GM10266 (cell line): ENCODE measurements at regions not wholly inside any gene's neighbourhood (a gene's known extent, or its start where the extent isn't known, plus 50 kb on each side); places are given as distances from the start of the nearest gene placed in this dataset.

Experiments
- DNase-seq: peaks from one replicate; pipeline ENCODE4 v3.0.0; 2012; ENCODE audit errors: extremely low spot score
- TF ChIP-seq, protein P1 (sequence below): IDR thresholded peaks from 2 replicates; pipeline ENCODE4 v1.5.1; 2012; ENCODE audit warnings: mild to moderate bottlenecking, low read depth; ENCODE audit not compliant: control insufficient read depth, insufficient read depth; ENCODE audit errors: missing control alignments

DNA sequence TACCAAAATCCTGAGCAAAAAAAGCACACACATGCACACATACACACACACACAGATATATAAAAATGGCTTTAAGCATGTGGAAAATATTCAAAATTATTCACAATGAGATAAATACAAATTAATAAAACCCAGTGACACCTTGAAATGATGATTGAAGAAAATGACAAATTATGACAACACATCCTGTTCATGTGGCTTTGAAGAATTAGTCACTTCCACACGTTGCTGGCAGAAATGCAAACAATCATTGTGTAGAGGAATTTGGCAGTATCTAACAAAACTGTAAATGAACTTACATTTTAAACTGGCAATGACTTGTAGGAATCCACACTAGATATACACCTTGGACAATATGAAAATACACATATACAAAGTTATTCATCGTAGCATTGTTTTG lies 95.8 kb upstream of the RGPD4 start:
- no peak for DNase-seq
- TF ChIP-seq, protein P1, sequence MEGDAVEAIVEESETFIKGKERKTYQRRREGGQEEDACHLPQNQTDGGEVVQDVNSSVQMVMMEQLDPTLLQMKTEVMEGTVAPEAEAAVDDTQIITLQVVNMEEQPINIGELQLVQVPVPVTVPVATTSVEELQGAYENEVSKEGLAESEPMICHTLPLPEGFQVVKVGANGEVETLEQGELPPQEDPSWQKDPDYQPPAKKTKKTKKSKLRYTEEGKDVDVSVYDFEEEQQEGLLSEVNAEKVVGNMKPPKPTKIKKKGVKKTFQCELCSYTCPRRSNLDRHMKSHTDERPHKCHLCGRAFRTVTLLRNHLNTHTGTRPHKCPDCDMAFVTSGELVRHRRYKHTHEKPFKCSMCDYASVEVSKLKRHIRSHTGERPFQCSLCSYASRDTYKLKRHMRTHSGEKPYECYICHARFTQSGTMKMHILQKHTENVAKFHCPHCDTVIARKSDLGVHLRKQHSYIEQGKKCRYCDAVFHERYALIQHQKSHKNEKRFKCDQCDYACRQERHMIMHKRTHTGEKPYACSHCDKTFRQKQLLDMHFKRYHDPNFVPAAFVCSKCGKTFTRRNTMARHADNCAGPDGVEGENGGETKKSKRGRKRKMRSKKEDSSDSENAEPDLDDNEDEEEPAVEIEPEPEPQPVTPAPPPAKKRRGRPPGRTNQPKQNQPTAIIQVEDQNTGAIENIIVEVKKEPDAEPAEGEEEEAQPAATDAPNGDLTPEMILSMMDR, result no peak

DNA sequence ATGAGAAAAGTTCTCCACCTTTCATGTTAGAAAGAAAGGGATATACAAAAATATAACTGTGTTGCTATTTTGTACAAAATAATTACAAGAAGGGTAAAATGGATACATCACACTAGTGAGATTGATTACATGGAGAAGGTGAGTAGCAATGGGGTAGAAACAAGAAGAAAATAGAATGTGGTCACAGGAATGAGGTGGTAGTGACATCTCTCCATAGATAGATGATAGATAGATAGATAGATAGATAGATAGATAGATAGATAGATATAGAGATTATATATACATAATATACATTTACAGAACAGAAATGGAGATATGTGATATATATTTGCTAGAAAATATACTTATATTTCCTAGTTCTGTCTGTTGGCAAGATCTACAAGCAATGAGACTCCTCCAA lies 95.3 kb upstream of the RGPD4 start:
- TF ChIP-seq, protein P1, result no peak
- DNase-seq, result no peak

DNA sequence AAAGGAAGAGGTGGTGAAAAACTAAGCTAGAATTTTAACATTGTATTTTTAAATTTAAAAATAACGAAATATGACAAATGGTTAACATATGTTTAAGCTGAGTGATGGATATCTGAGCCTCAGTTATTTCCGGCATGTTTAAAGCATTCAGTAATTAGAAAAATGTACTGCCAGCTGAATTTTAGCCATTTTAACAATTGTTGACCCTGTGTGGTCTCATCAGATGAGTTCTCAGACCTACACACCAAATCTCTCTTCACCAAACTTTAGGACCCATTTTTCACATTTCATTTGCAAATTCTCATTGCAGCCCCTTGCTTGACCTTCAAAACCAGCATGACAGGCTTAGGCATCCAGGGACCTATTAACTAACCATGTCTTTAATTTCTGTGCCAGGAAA lies 91.5 kb upstream of the RGPD4 start:
- no peak for DNase-seq
- TF ChIP-seq, protein P1, result no peak

DNA sequence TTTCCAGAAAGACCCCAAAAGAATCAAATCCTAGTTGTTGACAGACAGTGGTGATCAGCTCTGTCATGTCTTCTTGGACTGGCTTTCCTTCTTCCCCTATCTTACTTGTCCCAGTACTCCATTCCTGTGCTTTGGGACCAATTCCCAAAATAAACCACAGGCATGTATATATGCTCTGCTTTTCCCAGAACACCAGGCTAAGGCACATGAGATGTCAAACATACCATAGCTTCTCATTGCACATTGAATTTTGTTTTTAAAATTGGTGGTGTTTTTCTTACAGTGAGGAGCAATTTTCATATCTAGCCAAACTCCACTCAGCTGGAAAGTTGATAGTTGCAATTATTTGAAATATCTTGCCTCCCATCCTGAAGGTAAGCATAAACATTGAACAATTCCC lies 88.9 kb upstream of the RGPD4 start:
- TF ChIP-seq, protein P1, result no peak

DNA sequence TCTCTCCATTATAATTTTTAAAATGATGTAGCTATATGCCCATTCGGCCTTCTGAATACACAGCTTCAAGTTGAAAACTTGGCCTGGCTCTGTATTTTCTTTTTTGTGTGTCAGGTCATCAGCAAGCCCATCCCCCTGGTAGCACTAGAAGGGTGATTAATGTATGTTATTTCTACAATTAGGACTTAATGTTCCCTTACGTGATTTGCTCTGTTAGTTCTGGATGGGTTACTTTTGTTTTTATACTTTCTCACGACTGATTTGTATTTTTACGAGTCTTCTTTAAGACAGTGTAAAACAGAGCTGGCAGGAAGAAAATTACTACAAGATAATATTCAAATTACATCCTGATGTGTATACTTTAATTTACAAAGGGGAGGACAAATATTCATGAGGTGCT lies 88.4 kb upstream of the RGPD4 start:
- TF ChIP-seq, protein P1, result no peak
- DNase-seq, result no peak

More for the DNA sequence above, 88.9 kb upstream of the RGPD4 start:
- DNase-seq, result no peak

DNA sequence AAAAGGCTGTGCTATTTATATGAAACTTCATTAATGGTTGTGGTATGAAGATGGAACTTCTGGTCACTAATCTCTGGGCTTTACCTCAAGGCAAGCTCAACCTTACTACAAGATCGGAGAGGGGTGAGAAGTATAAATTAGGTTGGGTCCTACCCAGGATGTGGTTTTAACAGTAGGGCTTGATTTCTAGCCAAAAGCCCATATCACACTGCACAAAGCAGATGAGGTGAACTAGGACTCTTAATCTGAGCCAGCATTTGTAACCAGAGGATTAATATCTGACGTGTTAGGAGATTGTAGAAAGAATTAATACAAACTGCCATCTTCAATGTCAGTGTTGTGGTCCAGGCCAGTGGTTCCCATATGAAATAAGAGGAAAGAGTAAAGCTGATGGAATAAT lies 86.4 kb upstream of the RGPD4 start:
- TF ChIP-seq, protein P1, result no peak
- no peak for DNase-seq

DNA sequence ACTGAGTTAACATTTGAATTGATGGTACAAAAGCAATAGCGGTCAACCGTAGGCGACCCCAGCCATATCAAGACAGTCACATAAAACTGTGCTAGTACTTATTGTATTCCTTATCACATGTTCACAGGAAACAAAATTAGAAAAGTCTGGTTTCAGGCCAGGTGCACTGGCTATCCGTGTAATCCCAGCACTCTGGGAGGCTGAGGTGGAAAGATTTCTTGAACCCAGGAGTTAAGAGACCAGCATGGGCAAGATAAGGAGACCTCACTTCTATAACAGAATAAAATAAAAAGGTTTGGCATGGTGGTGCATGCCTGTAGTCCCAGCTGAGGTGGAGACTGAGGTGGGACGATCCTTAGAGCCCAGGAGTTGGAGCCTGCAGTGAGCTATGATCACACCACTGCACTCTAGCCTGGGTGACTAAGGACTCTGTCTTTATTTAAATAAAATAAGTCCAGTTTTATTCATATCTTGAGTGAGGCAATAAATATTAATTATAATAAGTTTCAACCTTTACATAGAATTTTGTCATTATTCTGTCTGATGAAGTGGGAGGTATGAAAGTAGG lies 84.1 kb upstream of the RGPD4 start:
- TF ChIP-seq, protein P1, result no peak
- no peak for DNase-seq
